ENCODE measurements at regions not wholly inside any gene's neighbourhood (a gene's known extent, or its start where the extent isn't known, plus 50 kb on each side); places are given as distances from the start of the nearest gene placed in this dataset.

- Histone ChIP-seq H3K4me2 (ENCODE audit: low read length) (peak overlapping the region; percentile 9; the same call in 1 of the 2 replicates), H2AFZ (ENCODE audit: low read length) (no peak overlapping the region), H3F3A (ENCODE audit: low read length, unreplicated experiment) (no peaks in the 10 kb centered on the region), H3K4me1 (ENCODE audit: insufficient read depth, low read length) (peaks cover 35% of the 10 kb centered on the region), H3K9me3 (ENCODE audit: low read length) (no peaks in the 10 kb centered on the region), H3K4me3 (ENCODE audit: low read length) (no peak overlapping the region), H3K79me2 (ENCODE audit: low read length) (no peaks in the 10 kb centered on the region), H3K36me3 (ENCODE audit: low read depth, low read length) (no peaks in the 10 kb centered on the region), H4K20me1 (ENCODE audit: low read length) (no peaks in the 10 kb centered on the region), H3K27ac (ENCODE audit: low read length) (peak overlapping the region; percentile 81), H3K9ac (ENCODE audit: low read length) (peak overlapping the region; percentile 19; the same call in 1 of the 2 replicates), H3K9me2 (replicated peaks; ENCODE audit: low read length) (no peaks in the 10 kb centered on the region), H3K27me3 (ENCODE audit: low read length) (no peaks in the 10 kb centered on the region)
- ATAC-seq: no peak; the same call in 1 of the 2 replicates
- intact Hi-C loops (cut with micrococcal nuclease): loop anchor here (5.0 kb wide), 1 partner anchor 103 kb away; no protein-coding TSS in a partner anchor
- DNase-seq: peak; percentile 82
- POLR2A ChIA-PET (ENCODE audit: unreplicated experiment): no interaction called here
- CTCF ChIA-PET: no interaction called here
- no TSS peak for BruUV-seq (replicated peaks)
- TF ChIP-seq, protein P1, sequence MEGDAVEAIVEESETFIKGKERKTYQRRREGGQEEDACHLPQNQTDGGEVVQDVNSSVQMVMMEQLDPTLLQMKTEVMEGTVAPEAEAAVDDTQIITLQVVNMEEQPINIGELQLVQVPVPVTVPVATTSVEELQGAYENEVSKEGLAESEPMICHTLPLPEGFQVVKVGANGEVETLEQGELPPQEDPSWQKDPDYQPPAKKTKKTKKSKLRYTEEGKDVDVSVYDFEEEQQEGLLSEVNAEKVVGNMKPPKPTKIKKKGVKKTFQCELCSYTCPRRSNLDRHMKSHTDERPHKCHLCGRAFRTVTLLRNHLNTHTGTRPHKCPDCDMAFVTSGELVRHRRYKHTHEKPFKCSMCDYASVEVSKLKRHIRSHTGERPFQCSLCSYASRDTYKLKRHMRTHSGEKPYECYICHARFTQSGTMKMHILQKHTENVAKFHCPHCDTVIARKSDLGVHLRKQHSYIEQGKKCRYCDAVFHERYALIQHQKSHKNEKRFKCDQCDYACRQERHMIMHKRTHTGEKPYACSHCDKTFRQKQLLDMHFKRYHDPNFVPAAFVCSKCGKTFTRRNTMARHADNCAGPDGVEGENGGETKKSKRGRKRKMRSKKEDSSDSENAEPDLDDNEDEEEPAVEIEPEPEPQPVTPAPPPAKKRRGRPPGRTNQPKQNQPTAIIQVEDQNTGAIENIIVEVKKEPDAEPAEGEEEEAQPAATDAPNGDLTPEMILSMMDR (conservative IDR thresholded peaks at IDR 0.05; ENCODE audit: low read depth, low read length): no peak
- no peak for TF ChIP-seq EZH2 (IDR thresholded peaks at IDR 0.05; ENCODE audit: low read length, unreplicated experiment)
- no peak for TF ChIP-seq EZH2phosphoT487 (IDR thresholded peaks at IDR 0.05; ENCODE audit: borderline replicate concordance, low read length)
Observed at GRCh38 chr6:48744948-48745347, 634.0 kb upstream of the PTCHD4 start.

DNA sequence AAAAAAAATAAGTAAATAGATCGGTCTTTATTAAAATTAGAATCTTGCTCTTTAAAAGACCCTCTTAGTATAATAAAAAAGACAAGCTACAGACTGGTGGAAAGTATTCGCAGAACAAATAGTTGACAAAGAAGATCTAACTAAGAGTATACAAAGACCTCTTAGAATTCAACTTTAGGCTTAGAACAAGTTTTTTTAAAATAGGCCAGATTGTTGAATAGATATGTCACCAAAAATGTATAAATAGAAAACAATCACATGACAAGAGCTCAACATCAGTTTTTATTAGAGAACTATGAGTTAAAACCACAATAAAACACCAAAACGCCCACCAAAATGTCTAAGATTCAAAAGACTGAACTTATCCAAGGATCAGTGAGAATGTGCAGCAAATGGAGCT, 632.7 kb upstream of the PTCHD4 start:
- Histone ChIP-seq H3K79me2 (ENCODE audit: low read length) (no peaks in the 10 kb centered on the region), H4K20me1 (ENCODE audit: low read length) (no peaks in the 10 kb centered on the region), H3K36me3 (ENCODE audit: low read depth, low read length) (no peaks in the 10 kb centered on the region), H2AFZ (ENCODE audit: low read length) (no peak overlapping the region), H3K4me3 (ENCODE audit: low read length) (no peak overlapping the region), H3K27me3 (ENCODE audit: low read length) (no peaks in the 10 kb centered on the region), H3K27ac (ENCODE audit: low read length) (no peak overlapping the region), H3K9me3 (ENCODE audit: low read length) (no peaks in the 10 kb centered on the region), H3F3A (ENCODE audit: low read length, unreplicated experiment) (no peaks in the 10 kb centered on the region), H3K4me2 (ENCODE audit: low read length) (no peak overlapping the region), H3K4me1 (ENCODE audit: insufficient read depth, low read length) (peaks cover 35% of the 10 kb centered on the region), H3K9me2 (replicated peaks; ENCODE audit: low read length) (no peaks in the 10 kb centered on the region), H3K9ac (ENCODE audit: low read length) (no peak overlapping the region)
- DNase-seq (no peak), ATAC-seq (no peak)
- TF ChIP-seq EZH2phosphoT487 (IDR thresholded peaks at IDR 0.05; ENCODE audit: borderline replicate concordance, low read length) (no peak), EZH2 (IDR thresholded peaks at IDR 0.05; ENCODE audit: low read length, unreplicated experiment) (no peak)
- TF ChIP-seq, protein P1 (conservative IDR thresholded peaks at IDR 0.05; ENCODE audit: low read depth, low read length): no peak
- no TSS peak for BruUV-seq (replicated peaks)
- ChIA-PET POLR2A (ENCODE audit: unreplicated experiment) (no interaction called here), CTCF (no interaction called here)
- intact Hi-C loops (cut with micrococcal nuclease): no loop called here

DNA sequence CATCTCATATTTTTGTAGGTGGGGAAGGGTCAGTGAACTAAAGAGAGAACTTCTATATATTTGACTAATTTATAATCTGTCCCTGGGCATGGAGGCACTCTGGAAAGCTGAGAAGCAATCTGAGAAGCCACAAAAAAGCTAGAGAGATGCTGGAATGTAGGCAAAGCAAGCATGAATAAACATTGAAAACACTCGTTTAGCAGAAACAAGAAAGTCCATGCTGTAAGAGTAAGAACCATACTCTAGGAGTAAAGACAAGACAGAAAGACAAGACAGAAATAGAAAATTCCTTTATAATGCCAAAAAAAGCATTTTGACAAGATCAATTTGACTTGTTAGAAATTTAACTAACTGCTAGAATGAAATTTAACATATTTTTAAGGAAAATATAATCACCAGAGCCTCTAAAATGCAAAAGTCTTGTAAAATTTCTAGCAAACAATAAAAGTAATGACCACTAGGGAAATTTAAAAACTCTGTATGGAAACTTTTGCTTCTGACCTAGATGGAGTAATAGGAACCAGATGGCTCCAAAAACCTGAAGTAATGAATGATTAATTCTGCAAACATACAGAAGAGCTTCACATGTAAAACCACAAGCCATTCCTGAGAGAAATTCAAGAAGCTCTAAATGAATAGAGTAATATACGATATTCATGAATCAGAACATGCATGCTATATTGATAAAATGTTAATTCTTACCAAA, 625.7 kb upstream of the PTCHD4 start:
- peak overlapping the region; percentile 88 for H3K27ac ChIP-seq (ENCODE audit: low read length)
- no peaks in the 10 kb centered on the region for H3K36me3 ChIP-seq (ENCODE audit: low read depth, low read length)
- no peaks in the 10 kb centered on the region for H4K20me1 ChIP-seq (ENCODE audit: low read length)
- intact Hi-C loops (cut with micrococcal nuclease): loop anchor here (2.0 kb wide), 1 partner anchor 90 kb away; no protein-coding TSS in a partner anchor
- BruUV-seq (replicated peaks): no TSS peak
- TF ChIP-seq EZH2phosphoT487 (IDR thresholded peaks at IDR 0.05; ENCODE audit: borderline replicate concordance, low read length): no peak
- TF ChIP-seq, protein P1 (conservative IDR thresholded peaks at IDR 0.05; ENCODE audit: low read depth, low read length): peak; percentile 45; the same call in 1 of the 2 replicates
- ATAC-seq: peak; percentile 98
- H3K4me3 ChIP-seq (ENCODE audit: low read length): peak overlapping the region; percentile 11; the same call in 1 of the 2 replicates
- peaks cover 5% of the 10 kb centered on the region for H3F3A ChIP-seq (ENCODE audit: low read length, unreplicated experiment)
- H3K79me2 ChIP-seq (ENCODE audit: low read length): no peaks in the 10 kb centered on the region
- peak overlapping the region; percentile 73 for H3K4me2 ChIP-seq (ENCODE audit: low read length)
- H3K27me3 ChIP-seq (ENCODE audit: low read length): no peaks in the 10 kb centered on the region
- peak; percentile 94 for DNase-seq
- no peaks in the 10 kb centered on the region; the same call in 1 of the 2 replicates for H3K9me2 ChIP-seq (replicated peaks; ENCODE audit: low read length)
- H3K4me1 ChIP-seq (ENCODE audit: insufficient read depth, low read length): peaks cover 33% of the 10 kb centered on the region
- peak overlapping the region; percentile 27 for H2AFZ ChIP-seq (ENCODE audit: low read length)
- ChIA-PET CTCF (interaction anchor here (1.0 kb wide), 1 partner anchor 28 kb away, joined by 8 read pairs; no protein-coding TSS in a partner anchor), POLR2A (ENCODE audit: unreplicated experiment) (interaction anchor here (0.6 to 0.7 kb wide), 3 partner anchors 19 to 1694 kb away, joined by 4 read pairs; no protein-coding TSS in a partner anchor)
- H3K9me3 ChIP-seq (ENCODE audit: low read length): no peaks in the 10 kb centered on the region
- H3K9ac ChIP-seq (ENCODE audit: low read length): peak overlapping the region; percentile 32

All from PC-3 (cell line).